Neural cell (in vitro differentiated cells): ENCODE measurements at regions not wholly inside any gene's neighbourhood (a gene's known extent, or its start where the extent isn't known, plus 50 kb on each side); places are given as distances from the start of the nearest gene placed in this dataset.

Experiments used
- H2AFZ ChIP-seq: fragments of 200-600, 300-800 bp; sonication (generic), shearing (Covaris generic); 2 replicates; pipeline ENCODE4 v1.6.0; 2014; ENCODE audit warnings: low read depth, mild to moderate bottlenecking, antibody characterized with exemption, low read length, moderate library complexity
- H3F3A ChIP-seq: fragments of 200-600 bp; shearing (Covaris generic); 2 replicates; pipeline ENCODE4 v1.6.1; 2016; ENCODE audit warnings: mild to moderate bottlenecking, moderate library complexity, mixed read lengths, antibody characterized with exemption, low read length; ENCODE audit not compliant: insufficient read depth, poor library complexity, severe bottlenecking
- H3K27ac ChIP-seq: fragments of 200-600, 300-800 bp; sonication (generic), shearing (Covaris generic); 2 replicates; pipeline ENCODE4 v1.5.1; 2014; ENCODE audit warnings: mild to moderate bottlenecking, low read length, moderate library complexity
- H3K27me3 ChIP-seq: fragments of 300-800, 200-600 bp; sonication (generic), shearing (Covaris generic); 2 replicates; pipeline ENCODE4 v1.6.0; 2014; ENCODE audit warnings: mild to moderate bottlenecking, low read depth, low read length, moderate library complexity; ENCODE audit not compliant: insufficient read depth
- H3K36me3 ChIP-seq: fragments of 300-800, 200-600 bp; sonication (generic), shearing (Covaris generic); 2 replicates; pipeline ENCODE4 v1.5.1; 2014; ENCODE audit warnings: mild to moderate bottlenecking, antibody characterized with exemption, low read length, moderate library complexity; ENCODE audit not compliant: insufficient read depth
- H3K4me2 ChIP-seq: fragments of 300-800, 200-600 bp; sonication (generic), shearing (Covaris generic); 2 replicates; pipeline ENCODE4 v1.6.0; 2014; ENCODE audit warnings: mild to moderate bottlenecking, low read length
- H3K4me3 ChIP-seq: fragments of 300-800, 200-600 bp; sonication (generic), shearing (Covaris generic); 2 replicates; pipeline ENCODE4 v1.5.1; 2014; ENCODE audit warnings: mild to moderate bottlenecking, low read length, moderate library complexity
- H3K79me2 ChIP-seq: fragments of 200-600 bp; shearing (Covaris generic); replicated peaks from 2 replicates; pipeline ENCODE4 v1.6.0; 2014; ENCODE audit warnings: mild to moderate bottlenecking, low read length, moderate library complexity; ENCODE audit not compliant: insufficient read depth
- H3K9ac ChIP-seq: fragments of 300-800, 200-600 bp; sonication (generic), shearing (Covaris generic); 2 replicates; pipeline ENCODE4 v1.6.1; 2016; ENCODE audit warnings: mild to moderate bottlenecking, low read length, mixed read lengths
- H3K9me2 ChIP-seq: fragments of 200-600 bp; shearing (Covaris generic); 2 replicates; pipeline ENCODE4 v1.6.1; 2016; ENCODE audit warnings: mild to moderate bottlenecking, low read length, mixed read lengths; ENCODE audit not compliant: insufficient read depth
- H3K9me3 ChIP-seq: fragments of 200-600, 300-800 bp; sonication (generic), shearing (Covaris generic); 2 replicates; pipeline ENCODE4 v1.6.1; 2016; ENCODE audit warnings: mild to moderate bottlenecking, mixed run types, low read length, moderate library complexity, mixed read lengths
- H4K20me1 ChIP-seq: fragments of 200-600 bp; shearing (Covaris generic); 2 replicates; pipeline ENCODE4 v1.6.1; 2016; ENCODE audit warnings: mild to moderate bottlenecking, mixed run types; ENCODE audit not compliant: insufficient read depth
- EP300 ChIP-seq: fragments of 450-650 bp; conservative IDR thresholded peaks from 2 replicates; pipeline ENCODE4 v1.6.1; 2014; ENCODE audit warnings: antibody characterized with exemption, mild to moderate bottlenecking, moderate library complexity; ENCODE audit not compliant: poor library complexity, severe bottlenecking
- EZH2 ChIP-seq: fragments of 200-600, 300-800 bp; shearing (Covaris generic), sonication (generic); IDR thresholded peaks from 2 replicates; pipeline ENCODE4 v1.6.1; 2014; ENCODE audit warnings: antibody characterized with exemption, low read length, borderline replicate concordance, mild to moderate bottlenecking; ENCODE audit not compliant: insufficient read depth, poor library complexity, severe bottlenecking
- MXI1 ChIP-seq: fragments of 450-650 bp; conservative IDR thresholded peaks from 2 replicates; pipeline ENCODE4 v1.6.1; 2014; ENCODE audit warnings: antibody characterized with exemption, mild to moderate bottlenecking; ENCODE audit not compliant: poor library complexity, severe bottlenecking
- POLR2AphosphoS5 ChIP-seq: IDR thresholded peaks from 2 replicates; pipeline ENCODE4 v1.6.1; 2012
- RAD21 ChIP-seq: fragments of 450-650 bp; conservative IDR thresholded peaks from 2 replicates; pipeline ENCODE4 v1.6.1; 2014; ENCODE audit warnings: antibody characterized with exemption, mild to moderate bottlenecking, moderate library complexity
- REST ChIP-seq: IDR thresholded peaks from 2 replicates; pipeline ENCODE4 v1.6.1; 2012; ENCODE audit warnings: borderline replicate concordance
- SMC3 ChIP-seq: fragments of 450-650 bp; conservative IDR thresholded peaks from 2 replicates; pipeline ENCODE4 v1.6.1; 2014; ENCODE audit warnings: antibody characterized with exemption, mild to moderate bottlenecking, moderate library complexity; ENCODE audit not compliant: poor library complexity
- TAF1 ChIP-seq: IDR thresholded peaks from 2 replicates; pipeline ENCODE4 v1.6.1; 2012; ENCODE audit warnings: low read depth
- TF ChIP-seq, protein P1 (sequence below): fragments of 450-650 bp; IDR thresholded peaks from 2 replicates; pipeline ENCODE4 v1.5.1; 2014; ENCODE audit warnings: antibody characterized with exemption, mild to moderate bottlenecking, moderate library complexity; ENCODE audit not compliant: poor library complexity, severe bottlenecking

GRCh38 chr6:142699391-142699790, 245.6 kb downstream of the HIVEP2 start:
- no peaks in the 10 kb centered on the region for H3F3A ChIP-seq
- H3K4me2 ChIP-seq: no peak overlapping the region
- TF ChIP-seq REST (no peak), MXI1 (no peak), EZH2 (no peak), SMC3 (no peak), POLR2AphosphoS5 (no peak), EP300 (no peak), RAD21 (no peak), TAF1 (no peak)
- TF ChIP-seq, protein P1, sequence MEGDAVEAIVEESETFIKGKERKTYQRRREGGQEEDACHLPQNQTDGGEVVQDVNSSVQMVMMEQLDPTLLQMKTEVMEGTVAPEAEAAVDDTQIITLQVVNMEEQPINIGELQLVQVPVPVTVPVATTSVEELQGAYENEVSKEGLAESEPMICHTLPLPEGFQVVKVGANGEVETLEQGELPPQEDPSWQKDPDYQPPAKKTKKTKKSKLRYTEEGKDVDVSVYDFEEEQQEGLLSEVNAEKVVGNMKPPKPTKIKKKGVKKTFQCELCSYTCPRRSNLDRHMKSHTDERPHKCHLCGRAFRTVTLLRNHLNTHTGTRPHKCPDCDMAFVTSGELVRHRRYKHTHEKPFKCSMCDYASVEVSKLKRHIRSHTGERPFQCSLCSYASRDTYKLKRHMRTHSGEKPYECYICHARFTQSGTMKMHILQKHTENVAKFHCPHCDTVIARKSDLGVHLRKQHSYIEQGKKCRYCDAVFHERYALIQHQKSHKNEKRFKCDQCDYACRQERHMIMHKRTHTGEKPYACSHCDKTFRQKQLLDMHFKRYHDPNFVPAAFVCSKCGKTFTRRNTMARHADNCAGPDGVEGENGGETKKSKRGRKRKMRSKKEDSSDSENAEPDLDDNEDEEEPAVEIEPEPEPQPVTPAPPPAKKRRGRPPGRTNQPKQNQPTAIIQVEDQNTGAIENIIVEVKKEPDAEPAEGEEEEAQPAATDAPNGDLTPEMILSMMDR: no peak
- no peak overlapping the region for H2AFZ ChIP-seq
- no peaks in the 10 kb centered on the region for H4K20me1 ChIP-seq
- no peaks in the 10 kb centered on the region for H3K79me2 ChIP-seq
- H3K4me3 ChIP-seq: no peak overlapping the region
- no peak overlapping the region for H3K9ac ChIP-seq
- H3K27ac ChIP-seq: no peak overlapping the region
- H3K36me3 ChIP-seq: no peaks in the 10 kb centered on the region
- no peaks in the 10 kb centered on the region for H3K27me3 ChIP-seq
- no peaks in the 10 kb centered on the region for H3K9me2 ChIP-seq
- H3K9me3 ChIP-seq: no peaks in the 10 kb centered on the region

DNA sequence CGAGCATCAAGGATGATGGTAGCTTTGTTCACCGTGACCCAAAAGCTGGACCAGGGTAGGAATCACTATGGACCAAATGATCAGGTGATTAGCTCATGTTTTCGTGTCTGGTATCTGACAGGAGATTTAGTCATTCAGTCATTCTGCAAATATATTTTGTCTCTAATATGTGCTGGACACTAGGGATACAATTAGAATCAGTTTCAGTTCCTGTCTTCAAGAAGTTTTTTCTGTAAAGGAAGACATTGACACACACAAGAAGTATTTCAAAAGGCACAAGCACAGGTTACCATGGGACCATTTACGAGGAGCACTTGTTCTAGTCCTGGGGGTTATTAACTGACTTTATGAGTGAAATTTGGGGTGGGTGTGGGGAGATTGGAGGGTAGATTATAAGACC, 244.9 kb downstream of the HIVEP2 start:
- H3K9me3 ChIP-seq: no peaks in the 10 kb centered on the region
- H3K36me3 ChIP-seq: no peaks in the 10 kb centered on the region
- TF ChIP-seq MXI1 (no peak), POLR2AphosphoS5 (no peak), EZH2 (no peak), SMC3 (no peak), EP300 (no peak), TAF1 (no peak)
- H3K79me2 ChIP-seq: no peaks in the 10 kb centered on the region
- no peak overlapping the region for H3K27ac ChIP-seq
- H3K4me3 ChIP-seq: no peak overlapping the region
- H3K9ac ChIP-seq: no peak overlapping the region
- no peaks in the 10 kb centered on the region for H3F3A ChIP-seq
- H3K9me2 ChIP-seq: no peaks in the 10 kb centered on the region
- H2AFZ ChIP-seq: no peak overlapping the region
- H3K4me2 ChIP-seq: no peak overlapping the region
- no peaks in the 10 kb centered on the region for H4K20me1 ChIP-seq
- no peaks in the 10 kb centered on the region for H3K27me3 ChIP-seq
